ENCODE measurements at regions not wholly inside any gene's neighbourhood (a gene's known extent, or its start where the extent isn't known, plus 50 kb on each side); places are given as distances from the start of the nearest gene placed in this dataset.

DNA sequence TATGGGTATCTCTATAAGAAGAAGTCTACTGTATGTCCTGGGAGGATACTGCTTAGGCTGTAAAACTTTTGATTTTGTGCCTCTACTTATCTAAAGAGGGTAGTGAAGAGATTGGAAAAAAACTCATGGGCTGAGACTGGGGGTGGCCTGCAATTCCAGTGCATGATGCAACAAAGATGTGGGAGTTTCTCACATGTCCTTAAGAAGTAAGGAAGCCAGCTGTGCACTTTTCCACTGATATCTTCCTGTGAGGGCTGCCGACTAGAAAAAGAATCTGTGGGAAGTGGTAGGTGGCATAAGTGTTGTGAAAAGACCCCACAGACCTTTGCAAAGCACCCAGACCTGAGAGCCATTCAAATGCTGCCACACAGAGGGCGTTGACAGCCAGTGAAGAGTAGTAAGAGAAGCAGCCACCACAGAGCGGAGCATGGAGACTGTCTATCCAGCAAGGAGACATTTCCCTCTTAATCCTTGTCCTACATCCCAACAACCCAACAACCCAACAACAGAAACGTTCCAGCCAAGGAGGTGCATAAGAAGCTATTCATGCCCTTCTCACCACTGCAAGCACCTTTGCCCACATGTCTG is 65.1 kb downstream of the PFDN4 start:
- no peak for DNase-seq

DNA sequence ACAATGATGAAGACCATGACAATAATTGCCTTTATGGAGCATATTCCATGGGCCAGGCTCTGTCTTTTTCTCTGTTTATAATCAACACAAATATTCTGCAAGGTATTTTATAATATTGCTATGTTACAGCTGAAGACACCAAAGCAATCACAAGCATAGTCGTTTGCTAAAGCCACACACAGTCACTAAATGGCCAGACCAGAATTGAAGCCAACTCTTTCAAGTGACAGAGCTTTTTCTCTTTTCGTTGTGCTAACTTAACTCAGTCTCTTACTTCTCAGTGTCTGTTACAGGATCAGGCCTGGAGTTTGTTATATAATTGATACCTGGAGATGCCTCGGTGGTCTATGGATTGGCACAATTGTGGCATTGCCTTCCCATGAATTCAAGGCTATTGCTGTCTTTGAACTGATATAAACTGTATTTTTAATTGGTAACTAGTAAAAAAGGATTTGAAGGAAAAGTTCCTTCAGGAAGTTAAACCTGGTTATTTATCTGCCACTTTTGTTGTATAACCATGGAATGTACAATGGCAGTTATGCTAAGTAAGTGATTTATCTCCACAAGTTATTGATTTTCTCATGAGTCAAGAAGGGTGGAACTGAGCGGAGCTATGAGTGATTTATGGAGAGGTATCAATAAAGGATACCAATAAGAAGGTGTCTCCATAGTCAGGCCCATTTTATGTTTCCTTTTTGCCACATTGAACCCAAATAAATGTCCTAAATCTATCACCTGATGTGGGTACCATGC is 67.6 kb downstream of the PFDN4 start:
- no peak for DNase-seq

DNA sequence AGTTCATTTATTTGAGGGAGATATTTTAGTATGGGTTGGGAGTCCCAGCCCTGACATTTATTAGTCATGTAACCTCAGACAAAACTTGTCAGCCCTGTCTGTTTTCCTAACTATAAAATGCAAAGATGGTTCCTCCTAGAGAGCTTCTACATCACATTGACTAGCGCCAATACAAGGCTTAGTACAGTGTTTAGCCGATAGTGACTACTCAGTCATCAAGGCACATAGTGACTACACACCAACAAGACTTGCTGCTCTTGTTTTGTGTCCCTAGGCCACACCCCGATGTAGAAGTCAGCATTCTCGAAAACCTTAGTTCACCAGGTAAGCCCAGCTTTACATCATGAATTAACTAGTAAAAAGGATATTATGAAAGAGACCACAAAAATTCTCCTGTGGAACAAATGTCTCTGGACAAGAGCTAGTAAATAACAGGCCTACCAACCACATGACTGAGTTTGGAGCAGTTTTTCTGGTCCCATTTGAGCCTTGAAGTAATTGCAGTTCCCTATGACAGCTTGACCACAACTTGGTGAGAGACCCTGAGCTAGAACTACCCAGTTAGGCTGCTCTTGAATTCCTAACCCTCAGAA is 68.8 kb downstream of the PFDN4 start:
- no peak for DNase-seq

DNA sequence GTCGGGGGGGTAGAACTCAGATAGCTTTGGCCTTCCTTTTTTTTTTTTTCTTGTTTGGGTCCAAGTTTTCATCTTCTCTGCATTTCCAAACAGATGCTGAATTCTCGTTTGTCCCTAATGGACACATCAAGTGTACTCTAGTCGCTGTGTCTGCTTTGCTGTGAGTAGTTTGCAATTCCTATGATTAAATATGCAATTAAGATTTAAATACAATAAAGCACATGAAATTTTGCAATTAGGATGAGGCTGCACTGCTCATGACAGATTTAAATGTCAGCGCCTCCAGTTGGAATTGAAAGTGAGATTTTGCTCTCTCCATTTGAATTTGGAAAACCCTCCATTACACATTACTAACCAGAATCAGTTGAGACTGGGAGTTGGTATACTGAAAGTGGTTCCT is 70.4 kb downstream of the PFDN4 start:
- DNase-seq: no peak

DNA sequence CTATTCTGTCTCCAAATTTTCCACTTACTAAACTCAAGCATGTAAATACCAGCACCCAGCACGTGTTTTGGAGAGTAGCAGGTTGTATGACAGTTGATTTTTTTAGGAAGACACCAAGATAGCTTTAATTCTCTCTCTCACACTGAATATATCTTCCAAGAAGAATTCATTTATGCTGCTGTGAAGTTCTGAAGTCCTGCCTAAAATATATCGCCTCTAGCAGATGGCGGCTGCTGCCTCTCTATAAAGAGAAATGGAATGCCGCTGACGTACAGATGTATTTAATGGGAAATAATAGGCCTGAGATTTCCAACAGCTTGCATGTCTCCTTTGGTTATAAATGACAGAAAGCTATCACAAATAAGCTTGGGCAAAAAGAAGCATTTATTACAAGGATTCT is 74.7 kb downstream of the PFDN4 start:
- DNase-seq: no peak

DNA sequence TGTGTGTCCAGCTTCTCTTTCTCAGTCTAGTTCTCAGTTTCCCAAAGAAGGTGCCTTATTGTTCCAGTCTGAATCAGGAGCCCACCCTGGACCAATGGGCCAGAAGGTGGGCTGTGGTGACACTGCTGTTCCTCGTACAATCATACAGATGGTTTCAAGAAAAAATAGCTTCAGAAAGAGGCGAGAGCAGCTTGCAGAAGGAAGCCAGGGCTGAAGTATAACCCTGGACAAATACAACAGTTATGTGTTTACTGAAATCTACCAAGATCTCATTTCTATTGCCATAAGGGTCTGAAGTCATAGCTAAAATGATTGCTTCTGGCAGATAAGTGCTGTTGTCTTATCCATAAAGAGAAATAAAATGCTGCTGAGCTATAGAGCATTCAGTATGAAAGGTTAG is 75.4 kb downstream of the PFDN4 start:
- no peak for DNase-seq

DNA sequence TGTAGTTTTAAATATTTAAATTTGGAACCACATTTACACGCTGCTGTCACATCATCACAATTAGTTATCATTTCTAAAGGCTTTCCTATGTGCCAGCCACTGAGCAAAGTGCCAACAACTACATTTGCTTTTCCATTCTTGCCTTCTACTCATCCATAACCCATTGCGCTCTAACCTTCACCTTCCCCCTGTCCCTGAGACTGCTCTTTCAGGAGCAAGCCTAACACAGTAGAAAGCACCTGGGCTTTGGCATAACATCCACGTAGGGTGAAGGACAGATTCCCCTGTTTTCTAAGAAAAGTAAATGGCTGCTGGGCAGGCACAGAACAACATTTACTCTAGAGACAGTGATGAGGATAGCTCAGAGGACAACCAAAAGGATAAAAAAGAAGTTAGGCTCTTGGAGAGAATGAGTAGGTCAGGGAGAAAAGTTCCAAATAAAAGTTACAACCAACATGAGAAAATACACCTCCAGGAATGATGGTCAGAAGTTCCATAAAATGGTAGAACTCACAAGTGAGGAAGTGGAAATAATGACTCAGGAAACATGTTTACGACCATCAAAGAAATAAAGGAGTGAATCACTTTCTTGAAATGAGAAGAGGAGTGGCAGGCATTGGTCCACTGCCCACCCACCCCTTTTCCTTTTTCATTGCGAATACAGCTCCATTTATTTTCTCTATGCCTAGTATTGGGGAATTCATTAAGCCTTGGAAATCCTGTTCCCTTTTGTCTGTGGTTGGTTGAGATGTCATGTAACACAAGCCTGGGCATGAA is 77.2 kb downstream of the PFDN4 start:
- no peak for DNase-seq

DNA sequence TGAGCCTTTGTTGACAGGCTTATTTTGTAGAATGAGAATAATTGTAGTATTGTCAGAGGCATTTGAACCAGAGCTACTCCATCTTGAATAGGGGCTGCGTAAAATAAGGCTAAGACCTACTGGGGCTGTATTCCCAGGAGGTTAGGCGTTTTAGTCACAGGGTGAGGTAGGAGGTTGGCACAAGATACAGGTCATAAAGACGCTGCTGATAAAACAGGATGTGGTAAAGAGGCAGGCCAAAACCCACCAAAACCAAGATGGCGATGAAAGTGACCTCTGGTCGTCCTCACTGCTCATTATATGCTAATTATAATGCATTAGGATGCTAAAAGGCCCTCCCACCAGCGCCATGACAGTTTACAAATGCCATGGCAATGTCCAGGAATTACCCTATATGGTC is 82.7 kb downstream of the PFDN4 start:
- no peak for DNase-seq

DNA sequence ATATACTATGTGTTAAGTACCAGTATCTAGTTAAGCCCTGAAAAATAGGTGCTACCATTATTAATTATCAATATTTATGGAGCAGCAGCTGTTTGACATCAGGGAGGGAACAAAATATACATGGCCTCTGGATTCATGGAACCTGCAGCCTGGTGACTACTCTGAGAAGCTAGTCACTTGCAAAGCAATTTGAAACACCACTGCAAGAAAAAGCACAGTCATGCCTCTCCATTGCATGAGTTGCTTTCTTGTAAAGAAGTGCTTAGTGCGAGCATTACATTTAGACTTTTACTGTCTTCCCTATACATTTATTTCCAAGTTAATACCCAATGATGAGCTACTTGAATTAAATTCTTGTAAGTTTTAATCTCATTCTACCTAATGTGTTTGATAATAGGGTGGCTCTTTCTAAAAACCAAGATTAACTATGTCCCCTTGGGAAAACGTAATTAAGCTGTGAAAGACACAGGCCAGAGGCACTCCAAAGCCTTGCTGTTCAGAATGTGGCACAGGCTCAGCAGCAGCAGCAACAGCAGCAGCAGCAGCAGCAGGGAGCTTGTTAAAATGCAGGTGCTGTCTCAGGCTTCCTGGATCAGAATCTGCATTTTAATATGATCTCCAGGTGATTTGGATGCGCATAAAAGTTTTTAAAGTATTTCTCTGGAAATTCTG is 83.6 kb downstream of the PFDN4 start:
- no peak for DNase-seq

DNA sequence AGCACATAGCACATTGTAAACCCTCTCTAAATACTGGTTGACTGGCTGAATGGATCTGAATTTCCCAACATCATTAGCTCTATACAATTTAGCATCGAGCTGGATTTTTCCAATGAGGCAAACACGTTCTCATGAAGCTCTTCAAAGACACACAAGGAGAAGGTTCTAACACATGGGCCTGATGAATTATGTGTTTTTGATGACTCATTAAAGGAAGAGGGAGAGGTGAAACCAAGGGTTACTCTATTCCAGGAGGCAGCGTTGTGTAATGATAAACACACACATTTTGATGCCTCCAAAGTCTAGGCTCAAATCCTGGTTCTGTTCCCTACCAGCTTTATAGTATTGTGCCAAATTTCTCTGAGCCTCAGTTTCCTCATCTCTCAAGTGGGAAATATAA is 84.3 kb downstream of the PFDN4 start:
- no peak for DNase-seq

DNA sequence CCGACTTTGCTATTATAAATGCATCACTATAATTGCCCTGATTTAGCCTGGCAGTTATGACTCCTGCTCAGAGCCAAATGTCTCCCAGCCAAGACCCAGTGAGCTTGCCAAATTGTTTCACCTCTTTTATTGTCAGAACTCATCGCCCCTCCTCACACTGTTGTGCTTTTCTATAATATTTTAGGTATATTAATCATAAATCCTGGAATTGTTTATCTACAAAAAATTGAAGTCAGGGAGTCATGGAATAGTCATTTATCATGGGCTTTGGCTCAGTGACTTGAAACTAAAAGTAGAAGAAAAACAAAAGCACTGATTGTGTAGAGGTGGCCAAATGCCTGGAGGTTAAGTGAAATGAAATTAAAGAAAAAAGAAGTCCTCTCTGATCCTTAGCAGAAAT is 85.6 kb downstream of the PFDN4 start:
- no peak for DNase-seq

DNA sequence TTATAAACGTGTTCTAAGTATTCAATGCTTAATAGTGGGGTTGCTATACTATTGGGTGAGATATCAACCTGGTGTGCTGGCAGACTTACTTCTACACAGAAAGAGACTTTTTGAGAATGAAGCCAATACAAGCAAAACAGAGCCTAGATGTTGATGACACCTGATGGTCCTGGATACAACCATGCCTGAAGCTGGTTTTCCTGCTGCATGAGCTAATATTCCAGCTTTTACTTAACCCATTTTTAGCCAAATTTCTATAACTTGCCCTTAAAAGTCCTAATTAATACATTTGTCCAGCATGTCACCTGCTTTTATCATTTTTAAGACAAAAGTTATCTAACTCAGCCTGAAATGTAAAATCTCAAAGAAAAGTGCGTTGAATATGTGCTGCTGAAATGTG is 86.2 kb downstream of the PFDN4 start:
- DNase-seq: no peak

DNA sequence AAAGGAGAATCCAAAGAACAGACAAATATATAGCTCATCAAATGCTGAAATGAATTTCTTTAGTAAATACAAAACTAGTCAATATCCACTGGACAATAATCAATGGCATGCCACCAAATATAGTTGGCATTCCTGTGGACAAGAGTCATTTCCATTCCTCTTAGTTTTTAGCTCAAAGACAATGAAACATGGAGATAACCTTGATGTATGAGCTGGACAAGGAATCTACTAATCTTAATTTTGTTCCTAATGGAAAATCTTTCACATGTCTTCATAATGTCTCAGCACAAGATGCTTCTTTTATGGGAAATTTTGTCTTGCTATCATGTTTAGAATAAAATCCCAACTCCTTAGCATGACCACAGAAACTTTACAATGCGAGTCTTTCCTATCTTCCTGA is 87.8 kb downstream of the PFDN4 start:
- DNase-seq: no peak

DNA sequence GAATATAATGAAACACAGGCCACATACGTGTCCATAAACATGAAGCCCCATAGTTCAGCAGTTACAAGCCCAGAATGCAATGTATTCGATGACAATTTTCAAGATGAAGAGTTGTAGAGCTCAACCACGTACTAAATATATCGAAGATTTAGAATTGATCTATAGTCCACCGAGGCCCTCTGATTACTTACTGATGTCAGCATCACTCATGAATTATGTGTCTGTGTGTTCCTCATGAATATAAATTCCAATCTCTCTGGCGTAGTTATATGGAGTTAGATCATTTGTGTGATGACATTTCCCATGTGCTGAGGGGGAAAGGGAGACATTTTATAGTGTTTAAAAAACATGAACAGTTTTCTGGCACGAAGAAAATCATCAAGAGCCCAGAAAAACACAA is 97.5 kb downstream of the PFDN4 start:
- DNase-seq: no peak

DNA sequence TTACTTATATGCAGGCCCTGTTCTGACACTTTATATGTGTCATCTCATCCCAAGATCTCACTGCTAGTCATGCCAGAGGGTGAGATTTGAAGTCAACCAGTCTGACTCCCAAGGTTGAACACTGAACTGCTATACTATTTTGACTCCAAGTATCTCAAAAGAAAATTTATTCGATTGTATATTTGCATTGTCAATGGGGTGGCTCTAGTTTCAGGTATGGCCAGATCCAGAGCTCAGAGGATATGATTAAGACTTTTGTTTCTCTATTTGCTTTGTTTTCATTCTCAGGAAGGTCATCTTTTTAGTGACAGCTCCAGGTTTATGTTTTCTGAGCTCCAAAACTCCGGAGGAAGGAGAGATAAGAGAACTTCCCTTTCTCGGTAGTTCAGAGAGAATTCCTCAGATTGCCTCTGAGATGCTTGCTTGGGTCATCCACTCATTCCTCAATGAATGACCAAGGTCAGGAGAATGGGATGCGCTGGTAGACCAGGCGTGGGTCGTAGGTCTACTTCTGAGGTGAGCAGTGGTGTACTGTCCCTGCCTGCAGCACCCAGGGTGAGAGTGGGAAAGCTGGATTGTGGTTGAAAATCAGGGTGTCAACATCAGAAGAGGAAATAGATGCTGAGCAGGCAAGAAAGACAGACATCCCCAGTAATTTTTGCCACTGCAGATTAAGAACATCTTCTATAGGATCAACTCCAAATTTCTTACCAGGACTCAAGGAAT is 99.3 kb downstream of the PFDN4 start:
- no peak for DNase-seq

DNA sequence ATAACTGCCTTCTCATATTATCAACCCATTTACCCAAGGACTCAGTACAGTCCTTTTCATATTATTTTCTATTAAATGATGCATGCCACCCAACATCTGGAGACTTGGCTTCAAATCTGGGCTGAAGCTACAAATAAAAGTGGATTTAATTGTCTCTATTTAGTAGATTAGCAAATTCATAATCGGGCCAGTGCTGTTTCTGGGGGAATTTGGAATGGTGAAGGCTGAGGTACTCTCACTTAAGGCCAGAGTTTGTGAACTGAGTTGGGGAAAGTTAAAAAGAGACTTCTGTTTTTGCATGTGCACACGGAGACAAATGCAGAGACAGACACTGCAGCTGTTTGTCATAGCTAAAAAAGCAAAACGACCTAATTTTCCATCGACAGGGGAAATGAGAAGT is 100.9 kb downstream of the PFDN4 start:
- DNase-seq: no peak

DNA sequence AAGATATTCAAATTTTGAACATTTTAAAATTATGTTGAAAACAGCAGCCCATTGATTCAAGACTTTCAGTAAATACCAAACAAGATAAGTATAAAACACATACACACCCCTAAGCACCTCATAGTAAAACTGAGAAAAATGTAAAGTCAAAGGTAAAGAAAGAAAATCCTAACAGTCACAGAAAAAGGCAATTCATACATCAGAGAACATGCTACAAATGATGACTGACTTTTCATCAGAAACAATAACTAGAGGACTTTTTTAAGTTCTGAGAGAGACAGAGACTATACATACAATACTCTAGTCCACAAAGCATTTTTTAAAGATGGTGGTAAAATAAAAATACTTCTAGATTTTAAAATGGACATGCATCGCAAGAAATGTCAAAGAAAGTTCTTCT is 111.0 kb downstream of the PFDN4 start:
- DNase-seq: no peak

DNA sequence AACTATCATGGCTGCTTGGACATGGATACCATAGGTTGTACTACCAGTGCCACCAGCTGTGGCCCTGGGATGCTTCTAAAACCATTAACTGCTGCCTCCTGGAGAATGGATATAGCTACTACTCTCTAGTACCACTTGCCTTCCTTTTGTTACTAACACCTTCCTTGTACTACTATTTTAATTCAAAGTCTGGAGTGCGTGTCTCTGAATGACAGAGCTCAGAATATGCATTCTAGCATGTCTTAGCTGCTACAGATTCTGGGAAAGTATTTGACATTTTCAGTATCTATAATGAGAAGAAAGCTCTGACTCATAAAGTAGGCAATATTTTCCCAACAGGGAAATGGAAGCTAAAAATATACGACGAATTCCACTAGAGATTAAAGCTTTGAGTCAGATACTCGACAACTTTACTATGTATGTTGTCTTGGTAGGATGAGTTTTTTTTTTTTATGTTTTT is 112.3 kb downstream of the PFDN4 start:
- no peak for DNase-seq

DNA sequence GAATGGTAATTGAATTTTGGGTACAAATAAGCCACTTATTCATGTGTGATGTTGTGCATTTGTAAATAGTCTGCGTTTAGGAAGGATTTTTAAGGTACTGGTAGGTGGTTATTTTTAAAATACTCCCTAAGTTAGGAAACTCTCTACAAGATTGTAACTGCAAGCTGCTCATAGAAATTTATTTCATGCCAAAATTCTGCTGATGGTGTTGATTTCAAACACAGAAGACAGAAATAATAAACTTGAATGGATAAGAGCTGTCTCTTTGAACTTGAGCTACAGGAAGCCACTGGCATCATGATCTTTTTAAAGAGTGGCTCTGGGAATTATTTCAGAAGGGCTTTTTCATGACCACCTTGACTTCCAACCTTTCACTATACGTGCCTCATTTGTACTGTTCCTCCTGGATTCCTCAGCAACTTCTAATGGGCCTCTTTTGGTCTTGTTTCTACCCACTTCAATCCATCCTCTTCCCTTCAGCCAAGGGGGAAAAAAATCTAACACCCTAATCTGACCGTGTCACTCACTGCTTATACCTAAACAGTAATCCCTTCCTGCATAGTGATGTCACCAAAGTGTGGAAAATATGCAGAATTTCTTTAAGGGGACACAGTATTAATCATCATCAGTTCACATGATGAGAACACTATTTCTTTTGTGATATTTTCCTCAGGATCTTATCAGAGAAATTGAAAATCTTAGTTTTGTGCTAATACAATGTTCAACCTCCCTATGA is 113.6 kb downstream of the PFDN4 start:
- DNase-seq: no peak

DNA sequence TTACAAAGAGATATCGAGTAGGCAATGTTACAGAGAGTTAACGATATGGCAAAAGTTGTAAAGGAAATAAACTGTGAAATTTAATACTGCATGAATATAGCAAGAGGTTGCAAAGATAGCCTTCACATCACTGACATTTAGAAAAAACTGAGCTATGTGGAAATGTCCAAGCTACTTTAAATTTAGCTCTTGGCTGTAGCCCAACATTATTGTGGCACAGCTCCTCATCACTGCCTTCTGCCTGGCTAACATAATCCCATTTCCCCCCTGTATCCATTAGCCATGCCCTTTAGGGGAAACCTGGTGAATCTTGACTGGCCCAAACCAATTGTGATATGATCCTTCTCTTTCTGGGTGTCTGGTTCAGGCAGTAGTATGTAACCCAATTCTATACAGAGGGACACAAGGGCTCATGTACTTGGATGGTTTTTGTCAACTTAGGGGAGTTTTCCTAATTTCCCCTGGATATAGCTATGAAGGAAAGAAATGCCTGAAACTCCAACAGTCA is 115.4 kb downstream of the PFDN4 start:
- no peak for DNase-seq

DNA sequence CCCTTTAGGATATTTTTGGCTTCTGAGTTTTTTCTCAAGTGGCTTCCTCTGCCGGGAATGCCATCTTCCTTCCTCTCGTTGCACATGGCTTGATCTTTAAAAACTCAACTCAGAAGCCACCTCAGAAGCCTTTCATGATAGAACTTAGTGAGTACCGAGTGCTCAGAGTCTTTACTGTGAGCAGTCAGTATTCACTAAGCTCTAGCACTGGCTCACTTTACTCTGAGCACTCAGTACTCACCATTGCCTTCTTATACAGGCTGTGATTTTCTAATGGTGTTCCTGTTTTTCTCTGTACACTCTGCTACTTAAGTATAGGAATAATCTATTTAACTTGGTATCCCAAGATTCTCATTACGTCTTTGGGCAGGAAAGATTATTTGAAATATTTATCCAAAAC is 116.2 kb downstream of the PFDN4 start:
- no peak for DNase-seq

All from NCI-H2029 treated with DMSO at 0.1 percent for 48 hours (cell line).